ENCODE measurements at regions not wholly inside any gene's neighbourhood (a gene's known extent, or its start where the extent isn't known, plus 50 kb on each side); places are given as distances from the start of the nearest gene placed in this dataset.

DNA sequence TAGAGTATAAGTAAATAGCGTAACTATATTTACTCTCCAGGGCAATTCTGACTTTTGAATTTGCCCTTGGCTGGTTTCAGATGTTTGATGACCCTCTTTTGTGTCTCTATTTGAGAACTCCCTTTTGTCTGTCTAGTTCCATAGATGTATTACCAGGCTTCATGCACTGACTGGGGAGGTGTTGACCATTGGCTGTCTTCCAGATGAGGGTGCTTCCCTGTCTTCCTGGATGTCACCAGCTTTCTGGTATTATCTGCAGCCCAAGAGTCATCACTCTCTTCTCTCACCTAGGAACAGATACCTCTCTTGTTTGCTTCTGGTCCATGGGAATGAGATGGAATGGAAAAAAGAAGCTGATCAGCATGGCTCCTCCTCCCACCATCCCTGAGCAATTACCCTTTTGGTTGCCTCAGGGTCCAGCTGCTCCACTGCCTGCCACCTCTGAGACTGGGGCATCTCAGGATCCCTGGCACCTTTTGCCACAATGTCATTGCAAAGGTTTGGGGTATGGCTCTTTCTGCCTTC is 58.7 kb upstream of the TMED7 start:
- H3K27me3 Mint-ChIP-seq (ENCODE audit: unreplicated experiment) = peaks cover 14% of the 10 kb centered on the region
- H3K9me3 Mint-ChIP-seq (ENCODE audit: low read depth, unreplicated experiment) = no peaks in the 10 kb centered on the region
- H3K27ac Mint-ChIP-seq (ENCODE audit: unreplicated experiment) = no peak overlapping the region
- CTCF ChIA-PET = interaction anchor here (0.6 kb wide), 1 partner anchor 132 kb away, joined by 3 read pairs; no protein-coding TSS in a partner anchor
- DNase-seq = no peak
- BruUV-seq (replicated peaks) = no TSS peak
- no peaks in the 10 kb centered on the region for H3K4me1 Mint-ChIP-seq (ENCODE audit: low read depth, unreplicated experiment)
- intact Hi-C loops (cut with micrococcal nuclease; ENCODE audit: unreplicated experiment) = no loop called here
- TF ChIP-seq, protein P1, sequence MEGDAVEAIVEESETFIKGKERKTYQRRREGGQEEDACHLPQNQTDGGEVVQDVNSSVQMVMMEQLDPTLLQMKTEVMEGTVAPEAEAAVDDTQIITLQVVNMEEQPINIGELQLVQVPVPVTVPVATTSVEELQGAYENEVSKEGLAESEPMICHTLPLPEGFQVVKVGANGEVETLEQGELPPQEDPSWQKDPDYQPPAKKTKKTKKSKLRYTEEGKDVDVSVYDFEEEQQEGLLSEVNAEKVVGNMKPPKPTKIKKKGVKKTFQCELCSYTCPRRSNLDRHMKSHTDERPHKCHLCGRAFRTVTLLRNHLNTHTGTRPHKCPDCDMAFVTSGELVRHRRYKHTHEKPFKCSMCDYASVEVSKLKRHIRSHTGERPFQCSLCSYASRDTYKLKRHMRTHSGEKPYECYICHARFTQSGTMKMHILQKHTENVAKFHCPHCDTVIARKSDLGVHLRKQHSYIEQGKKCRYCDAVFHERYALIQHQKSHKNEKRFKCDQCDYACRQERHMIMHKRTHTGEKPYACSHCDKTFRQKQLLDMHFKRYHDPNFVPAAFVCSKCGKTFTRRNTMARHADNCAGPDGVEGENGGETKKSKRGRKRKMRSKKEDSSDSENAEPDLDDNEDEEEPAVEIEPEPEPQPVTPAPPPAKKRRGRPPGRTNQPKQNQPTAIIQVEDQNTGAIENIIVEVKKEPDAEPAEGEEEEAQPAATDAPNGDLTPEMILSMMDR (IDR thresholded peaks at IDR 0.05; ENCODE audit: unreplicated experiment) = no peak
- no peak overlapping the region for H3K4me3 Mint-ChIP-seq (ENCODE audit: low read depth, unreplicated experiment)
- no peaks in the 10 kb centered on the region for H3K36me3 Mint-ChIP-seq (ENCODE audit: insufficient read depth, unreplicated experiment)

DNA sequence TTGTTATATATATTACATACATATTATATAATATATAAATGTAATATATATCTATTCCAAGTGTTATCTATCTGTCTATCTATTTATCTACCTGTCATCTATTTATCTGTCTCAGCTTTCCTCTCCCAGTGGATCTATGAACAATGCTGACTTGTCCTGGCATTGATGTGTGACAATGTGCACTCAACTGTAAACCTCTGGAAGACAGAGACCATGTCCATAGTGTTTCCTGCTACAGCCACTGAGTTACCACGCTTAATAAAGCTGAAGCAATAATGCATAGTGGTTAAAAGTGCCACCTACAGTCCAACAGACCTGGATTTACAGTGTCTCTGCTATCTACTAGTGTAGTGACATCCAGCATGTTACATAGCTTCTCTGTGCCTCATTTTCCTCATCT is 57.2 kb upstream of the TMED7 start:
- Mint-ChIP-seq H3K4me3 (ENCODE audit: low read depth, unreplicated experiment) (no peak overlapping the region), H3K36me3 (ENCODE audit: insufficient read depth, unreplicated experiment) (no peaks in the 10 kb centered on the region), H3K27me3 (ENCODE audit: unreplicated experiment) (peaks cover 14% of the 10 kb centered on the region), H3K27ac (ENCODE audit: unreplicated experiment) (no peak overlapping the region), H3K4me1 (ENCODE audit: low read depth, unreplicated experiment) (no peaks in the 10 kb centered on the region), H3K9me3 (ENCODE audit: low read depth, unreplicated experiment) (no peaks in the 10 kb centered on the region)
- CTCF ChIA-PET = interaction anchor here (1.2 kb wide), 1 partner anchor 9 kb away, joined by 3 read pairs; no protein-coding TSS in a partner anchor
- intact Hi-C loops (cut with micrococcal nuclease; ENCODE audit: unreplicated experiment) = no loop called here
- TF ChIP-seq, protein P1 (IDR thresholded peaks at IDR 0.05; ENCODE audit: unreplicated experiment) = no peak
- DNase-seq = no peak
- no TSS peak for BruUV-seq (replicated peaks)

Measured in Calu3 (cell line).